A549 (cell line): ENCODE measurements at regions not wholly inside any gene's neighbourhood (a gene's known extent, or its start where the extent isn't known, plus 50 kb on each side); places are given as distances from the start of the nearest gene placed in this dataset.

Source experiments
- ATAC-seq, 2 experiments: fragments of 200-7000 bp in 1 of 2; fragments of >200 bp in 1 of 2; cut with Nextera tagmentation in 1 of 2; cut with Tn5 transposase in 1 of 2; 3 replicates each; pipeline versions ENCODE4 v1.8.0 to v1.9.1; 2018 to 2020; ENCODE audit warnings: mild to moderate bottlenecking in 1 of 2, moderate library complexity in 1 of 2
- CTCF ChIA-PET: fragments of 300-600 bp; sonication (Branson Sonifier 250); formaldehyde crosslinking; extraction: SDS; loops from one replicate; lab custom pipeline; 2021; ENCODE audit warnings: antibody characterized with exemption, inconsistent platforms; lab: Yijun Ruan, JAX
- POLR2A ChIA-PET: fragments of 350-600 bp; formaldehyde crosslinking; extraction: SDS; loops from one replicate; lab custom pipeline; 2021; ENCODE audit warnings: antibody characterized with exemption, inconsistent platforms; lab: Yijun Ruan, JAX
- DNase-seq, 2 experiments: peaks; one replicate each; pipeline versions ENCODE4 v3.0.0 to v3.0.0-alpha.2; 2011 to 2016; ENCODE audit warnings: low read depth in 1 of 2, low spot score in 1 of 2
- FAIRE-seq: peaks from 2 replicates; lab custom pipeline; 2011; peaks lifted over from hg19 to GRCh38; lab: Jason Lieb, UNC
- H3K27ac ChIP-seq, 2 experiments: fragments of >200 bp; sonication (Bioruptor Twin); formaldehyde crosslinking; 3 replicates each; pipeline ENCODE4 v1.5.1; 2016 to 2017
- H3K4me1 ChIP-seq: fragments of >200 bp; sonication (Bioruptor Twin); formaldehyde crosslinking; 3 replicates; pipeline ENCODE4 v1.6.1; 2016
- H3K4me2 ChIP-seq: fragments of >200 bp; sonication (Bioruptor Twin); formaldehyde crosslinking; 3 replicates; pipeline ENCODE4 v1.6.1; 2016
- H3K4me3 ChIP-seq: fragments of >200 bp; sonication (Bioruptor Twin); formaldehyde crosslinking; 3 replicates; pipeline ENCODE4 v1.5.1; 2016
- H3K9me3 ChIP-seq: fragments of >200 bp; sonication (Bioruptor Twin); formaldehyde crosslinking; 3 replicates; pipeline ENCODE4 v1.6.1; 2016
- EHF ChIP-seq: fragments of 250-450 bp; sonication (Bioruptor Pico); IDR thresholded peaks from 2 replicates; pipeline ENCODE4 v1.5.0; 2020; ENCODE audit warnings: mild to moderate bottlenecking
- EHMT2 ChIP-seq: fragments of 200-600 bp; sonication (generic); IDR thresholded peaks from 2 replicates; pipeline ENCODE4 v1.6.1; 2016; ENCODE audit warnings: antibody characterized with exemption, low read depth, mild to moderate bottlenecking, moderate library complexity
- FOSB ChIP-seq: fragments of 250-450 bp; sonication (Bioruptor Pico); IDR thresholded peaks from 2 replicates; pipeline ENCODE4 v1.5.0; 2020; ENCODE audit warnings: mild to moderate bottlenecking, moderate library complexity
- HEYL ChIP-seq: fragments of 250-450 bp; sonication (Bioruptor Pico); IDR thresholded peaks from 2 replicates; pipeline ENCODE4 v1.8.0; 2021; ENCODE audit warnings: mild to moderate bottlenecking, moderate library complexity
- HOXA7 ChIP-seq: fragments of 250-450 bp; sonication (Bioruptor Pico); IDR thresholded peaks from 2 replicates; pipeline ENCODE4 v1.5.0; 2020; ENCODE audit warnings: mild to moderate bottlenecking, moderate library complexity
- JUN ChIP-seq, 2 experiments: fragments of >200 bp; sonication (Bioruptor Twin); formaldehyde crosslinking; IDR thresholded peaks; 2 replicates in 1 of 2; 3 replicates in 1 of 2; pipeline ENCODE4 v1.6.1; 2016 to 2017
- MYC ChIP-seq: IDR thresholded peaks from 2 replicates; pipeline ENCODE4 v1.6.1; 2012; ENCODE audit warnings: mild to moderate bottlenecking, inconsistent platforms, low read length, improper control_type of control experiment, borderline replicate concordance
- NPAS2 ChIP-seq: fragments of 250-450 bp; sonication (Bioruptor Pico); IDR thresholded peaks from 2 replicates; pipeline ENCODE4 v1.8.0; 2022; ENCODE audit warnings: mild to moderate bottlenecking, moderate library complexity, borderline replicate concordance
- POLR2A ChIP-seq: IDR thresholded peaks from 2 replicates; pipeline ENCODE4 v1.6.1; 2012; ENCODE audit warnings: mild to moderate bottlenecking, low read length
- RARB ChIP-seq: fragments of 250-450 bp; sonication (Bioruptor Pico); IDR thresholded peaks from 2 replicates; pipeline ENCODE4 v1.8.0; 2021; ENCODE audit warnings: mild to moderate bottlenecking, moderate library complexity
- RCOR1 ChIP-seq: fragments of 150-350 bp; IDR thresholded peaks from 2 replicates; pipeline ENCODE4 v1.6.1; 2014; ENCODE audit warnings: antibody characterized with exemption, low read length, low read depth
- RFX5 ChIP-seq: fragments of 450-650 bp; IDR thresholded peaks from 2 replicates; pipeline ENCODE4 v1.7.1; 2014; ENCODE audit warnings: antibody characterized with exemption, mild to moderate bottlenecking, moderate library complexity
- WGBS: methylation state at CpG from one replicate; pipeline ENCODE4 v1.1.6; 2017; ENCODE audit errors: missing lambda C conversion rate; 5-methylcytosine and 5-hydroxymethylcytosine counted together
- TF ChIP-seq, protein P1 (sequence below): fragments of 250-450 bp; sonication (Bioruptor Pico); IDR thresholded peaks from 2 replicates; pipeline ENCODE4 v1.5.0; 2020; ENCODE audit warnings: low read depth, mild to moderate bottlenecking, moderate library complexity
- TF ChIP-seq, protein P2 (sequence below): fragments of >200 bp; sonication (Bioruptor Twin); formaldehyde crosslinking; IDR thresholded peaks from 3 replicates; pipeline ENCODE4 v1.5.1; 2016
- TF ChIP-seq, protein P3 (sequence below): fragments of 200-600 bp; sonication (generic); IDR thresholded peaks from 2 replicates; pipeline ENCODE4 v1.6.1; 2016; ENCODE audit warnings: antibody characterized with exemption, mild to moderate bottlenecking, moderate library complexity
- TF ChIP-seq, protein P4 (sequence below): IDR thresholded peaks from 2 replicates; pipeline ENCODE4 v1.6.1; 2012; ENCODE audit warnings: low read depth, borderline replicate concordance
- TF ChIP-seq, protein P5 (sequence below): IDR thresholded peaks from 2 replicates; pipeline ENCODE4 v1.6.1; 2012
- TF ChIP-seq, protein P6 (sequence below): fragments of 450-650 bp; IDR thresholded peaks from 2 replicates; pipeline ENCODE4 v1.6.1; 2014; ENCODE audit warnings: antibody characterized with exemption

DNA sequence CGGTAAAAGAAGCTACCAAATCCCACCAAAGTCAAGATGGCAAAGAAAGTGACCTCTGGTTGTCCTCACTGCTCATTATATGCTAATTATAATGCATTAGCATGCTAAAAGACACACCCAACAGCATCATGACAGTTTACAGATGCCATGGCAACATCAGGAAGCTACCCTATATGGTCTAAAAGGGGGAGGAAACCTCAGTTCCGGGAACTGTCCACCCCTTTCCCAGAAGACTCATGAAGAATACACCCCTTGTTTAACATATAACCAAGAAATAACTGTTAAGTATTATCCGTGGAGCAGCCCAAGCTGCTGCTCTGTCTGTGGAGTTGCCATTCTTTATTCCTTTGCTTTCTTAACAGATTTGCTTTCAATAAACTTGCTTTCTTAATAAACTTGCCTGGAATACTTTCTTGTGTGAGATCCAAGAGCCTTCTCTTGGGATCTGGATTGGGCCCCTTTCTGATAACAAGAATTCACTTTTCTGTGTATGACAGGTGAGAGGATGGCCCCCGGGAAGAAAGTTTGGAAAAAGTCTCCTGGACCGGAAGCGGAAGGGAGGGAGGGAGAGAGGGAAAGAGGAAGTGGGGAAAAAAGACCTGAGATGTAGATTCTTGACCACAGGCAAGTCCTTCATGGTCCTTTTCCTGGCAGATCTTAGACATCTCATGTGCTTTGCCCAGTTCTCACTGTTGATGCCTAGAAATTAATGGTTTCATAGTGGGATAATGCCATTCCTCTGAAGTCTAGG lies 146.7 kb upstream of the ID4 start:
- TF ChIP-seq RFX5 (no peak), NPAS2 (CRISPR knock-in tag) (no peak), EHMT2 (no peak), HEYL (CRISPR knock-in tag) (no peak), EHF (CRISPR knock-in tag) (no peak), JUN (IDR thresholded peaks at IDR 0.05) (no peak), MYC (no peak), RCOR1 (no peak), HOXA7 (CRISPR knock-in tag) (no peak), RARB (no peak), FOSB (CRISPR knock-in tag) (no peak), POLR2A (no peak)
- TF ChIP-seq, protein P1, sequence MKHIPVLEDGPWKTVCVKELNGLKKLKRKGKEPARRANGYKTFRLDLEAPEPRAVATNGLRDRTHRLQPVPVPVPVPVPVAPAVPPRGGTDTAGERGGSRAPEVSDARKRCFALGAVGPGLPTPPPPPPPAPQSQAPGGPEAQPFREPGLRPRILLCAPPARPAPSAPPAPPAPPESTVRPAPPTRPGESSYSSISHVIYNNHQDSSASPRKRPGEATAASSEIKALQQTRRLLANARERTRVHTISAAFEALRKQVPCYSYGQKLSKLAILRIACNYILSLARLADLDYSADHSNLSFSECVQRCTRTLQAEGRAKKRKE (CRISPR knock-in tag): no peak
- TF ChIP-seq, protein P2, sequence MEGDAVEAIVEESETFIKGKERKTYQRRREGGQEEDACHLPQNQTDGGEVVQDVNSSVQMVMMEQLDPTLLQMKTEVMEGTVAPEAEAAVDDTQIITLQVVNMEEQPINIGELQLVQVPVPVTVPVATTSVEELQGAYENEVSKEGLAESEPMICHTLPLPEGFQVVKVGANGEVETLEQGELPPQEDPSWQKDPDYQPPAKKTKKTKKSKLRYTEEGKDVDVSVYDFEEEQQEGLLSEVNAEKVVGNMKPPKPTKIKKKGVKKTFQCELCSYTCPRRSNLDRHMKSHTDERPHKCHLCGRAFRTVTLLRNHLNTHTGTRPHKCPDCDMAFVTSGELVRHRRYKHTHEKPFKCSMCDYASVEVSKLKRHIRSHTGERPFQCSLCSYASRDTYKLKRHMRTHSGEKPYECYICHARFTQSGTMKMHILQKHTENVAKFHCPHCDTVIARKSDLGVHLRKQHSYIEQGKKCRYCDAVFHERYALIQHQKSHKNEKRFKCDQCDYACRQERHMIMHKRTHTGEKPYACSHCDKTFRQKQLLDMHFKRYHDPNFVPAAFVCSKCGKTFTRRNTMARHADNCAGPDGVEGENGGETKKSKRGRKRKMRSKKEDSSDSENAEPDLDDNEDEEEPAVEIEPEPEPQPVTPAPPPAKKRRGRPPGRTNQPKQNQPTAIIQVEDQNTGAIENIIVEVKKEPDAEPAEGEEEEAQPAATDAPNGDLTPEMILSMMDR: no peak
- TF ChIP-seq, protein P3, sequence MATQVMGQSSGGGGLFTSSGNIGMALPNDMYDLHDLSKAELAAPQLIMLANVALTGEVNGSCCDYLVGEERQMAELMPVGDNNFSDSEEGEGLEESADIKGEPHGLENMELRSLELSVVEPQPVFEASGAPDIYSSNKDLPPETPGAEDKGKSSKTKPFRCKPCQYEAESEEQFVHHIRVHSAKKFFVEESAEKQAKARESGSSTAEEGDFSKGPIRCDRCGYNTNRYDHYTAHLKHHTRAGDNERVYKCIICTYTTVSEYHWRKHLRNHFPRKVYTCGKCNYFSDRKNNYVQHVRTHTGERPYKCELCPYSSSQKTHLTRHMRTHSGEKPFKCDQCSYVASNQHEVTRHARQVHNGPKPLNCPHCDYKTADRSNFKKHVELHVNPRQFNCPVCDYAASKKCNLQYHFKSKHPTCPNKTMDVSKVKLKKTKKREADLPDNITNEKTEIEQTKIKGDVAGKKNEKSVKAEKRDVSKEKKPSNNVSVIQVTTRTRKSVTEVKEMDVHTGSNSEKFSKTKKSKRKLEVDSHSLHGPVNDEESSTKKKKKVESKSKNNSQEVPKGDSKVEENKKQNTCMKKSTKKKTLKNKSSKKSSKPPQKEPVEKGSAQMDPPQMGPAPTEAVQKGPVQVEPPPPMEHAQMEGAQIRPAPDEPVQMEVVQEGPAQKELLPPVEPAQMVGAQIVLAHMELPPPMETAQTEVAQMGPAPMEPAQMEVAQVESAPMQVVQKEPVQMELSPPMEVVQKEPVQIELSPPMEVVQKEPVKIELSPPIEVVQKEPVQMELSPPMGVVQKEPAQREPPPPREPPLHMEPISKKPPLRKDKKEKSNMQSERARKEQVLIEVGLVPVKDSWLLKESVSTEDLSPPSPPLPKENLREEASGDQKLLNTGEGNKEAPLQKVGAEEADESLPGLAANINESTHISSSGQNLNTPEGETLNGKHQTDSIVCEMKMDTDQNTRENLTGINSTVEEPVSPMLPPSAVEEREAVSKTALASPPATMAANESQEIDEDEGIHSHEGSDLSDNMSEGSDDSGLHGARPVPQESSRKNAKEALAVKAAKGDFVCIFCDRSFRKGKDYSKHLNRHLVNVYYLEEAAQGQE: no peak
- TF ChIP-seq, protein P4, sequence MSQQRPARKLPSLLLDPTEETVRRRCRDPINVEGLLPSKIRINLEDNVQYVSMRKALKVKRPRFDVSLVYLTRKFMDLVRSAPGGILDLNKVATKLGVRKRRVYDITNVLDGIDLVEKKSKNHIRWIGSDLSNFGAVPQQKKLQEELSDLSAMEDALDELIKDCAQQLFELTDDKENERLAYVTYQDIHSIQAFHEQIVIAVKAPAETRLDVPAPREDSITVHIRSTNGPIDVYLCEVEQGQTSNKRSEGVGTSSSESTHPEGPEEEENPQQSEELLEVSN: no peak
- TF ChIP-seq, protein P5, sequence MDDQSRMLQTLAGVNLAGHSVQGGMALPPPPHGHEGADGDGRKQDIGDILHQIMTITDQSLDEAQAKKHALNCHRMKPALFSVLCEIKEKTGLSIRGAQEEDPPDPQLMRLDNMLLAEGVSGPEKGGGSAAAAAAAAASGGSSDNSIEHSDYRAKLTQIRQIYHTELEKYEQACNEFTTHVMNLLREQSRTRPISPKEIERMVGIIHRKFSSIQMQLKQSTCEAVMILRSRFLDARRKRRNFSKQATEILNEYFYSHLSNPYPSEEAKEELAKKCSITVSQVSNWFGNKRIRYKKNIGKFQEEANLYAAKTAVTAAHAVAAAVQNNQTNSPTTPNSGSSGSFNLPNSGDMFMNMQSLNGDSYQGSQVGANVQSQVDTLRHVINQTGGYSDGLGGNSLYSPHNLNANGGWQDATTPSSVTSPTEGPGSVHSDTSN: no peak
- TF ChIP-seq, protein P6, sequence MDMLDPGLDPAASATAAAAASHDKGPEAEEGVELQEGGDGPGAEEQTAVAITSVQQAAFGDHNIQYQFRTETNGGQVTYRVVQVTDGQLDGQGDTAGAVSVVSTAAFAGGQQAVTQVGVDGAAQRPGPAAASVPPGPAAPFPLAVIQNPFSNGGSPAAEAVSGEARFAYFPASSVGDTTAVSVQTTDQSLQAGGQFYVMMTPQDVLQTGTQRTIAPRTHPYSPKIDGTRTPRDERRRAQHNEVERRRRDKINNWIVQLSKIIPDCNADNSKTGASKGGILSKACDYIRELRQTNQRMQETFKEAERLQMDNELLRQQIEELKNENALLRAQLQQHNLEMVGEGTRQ: no peak
- ChIA-PET CTCF (no interaction called here), POLR2A (no interaction called here)
- Histone ChIP-seq H3K27ac (no peak overlapping the region), H3K4me3 (no peak overlapping the region), H3K4me2 (no peak overlapping the region), H3K9me3 (no peaks in the 10 kb centered on the region), H3K4me1 (peaks cover 10% of the 10 kb centered on the region; the same call in 1 of the 3 replicates)
- WGBS: 53% methylated on average over 6 of the region's 6 CpGs
- FAIRE-seq (no peak), ATAC-seq (no peak), DNase-seq (no peak)
